T-helper 17 cell (primary cell): ENCODE measurements at regions not wholly inside any gene's neighbourhood (a gene's known extent, or its start where the extent isn't known, plus 50 kb on each side); places are given as distances from the start of the nearest gene placed in this dataset.
"Not testable (repeated sequence)": the region's sequence is repeated elsewhere in the genome, so short reads cannot be mapped to it uniquely, and the experiment has no call there.

Experiments
- ATAC-seq: fragments of 150-1000 bp; cut with Tn5 transposase; 2 replicates; pipeline ENCODE4 v1.10.0; 2021; ENCODE audit warnings: mild to moderate bottlenecking, moderate library complexity
- DNase-seq, 3 donors: peaks; one replicate each; pipeline versions ENCODE4 v3.0.0 to v3.0.0-alpha.2; 2020 to 2021
- H3K9me3 ChIP-seq: one replicate; pipeline ENCODE4 v1.7.0; 2013; ENCODE audit warnings: low read length, mild to moderate bottlenecking; ENCODE audit not compliant: control insufficient read depth, poor library complexity, severe bottlenecking
- H3K27ac Mint-ChIP-seq: one replicate; pipeline ENCODE4 v1.8.0; 2022; ENCODE audit warnings: mild to moderate bottlenecking, moderate library complexity, mixed read lengths
- H3K27me3 Mint-ChIP-seq: one replicate; pipeline ENCODE4 v1.8.0; 2022; ENCODE audit warnings: mixed read lengths
- H3K36me3 Mint-ChIP-seq: one replicate; pipeline ENCODE4 v1.8.0; 2022; ENCODE audit warnings: low read depth, mixed read lengths
- H3K4me1 Mint-ChIP-seq: one replicate; pipeline ENCODE4 v1.8.0; 2022; ENCODE audit warnings: mild to moderate bottlenecking, mixed read lengths
- H3K4me3 Mint-ChIP-seq: one replicate; pipeline ENCODE4 v1.8.0; 2022; ENCODE audit warnings: mild to moderate bottlenecking, moderate library complexity, mixed read lengths

DNA sequence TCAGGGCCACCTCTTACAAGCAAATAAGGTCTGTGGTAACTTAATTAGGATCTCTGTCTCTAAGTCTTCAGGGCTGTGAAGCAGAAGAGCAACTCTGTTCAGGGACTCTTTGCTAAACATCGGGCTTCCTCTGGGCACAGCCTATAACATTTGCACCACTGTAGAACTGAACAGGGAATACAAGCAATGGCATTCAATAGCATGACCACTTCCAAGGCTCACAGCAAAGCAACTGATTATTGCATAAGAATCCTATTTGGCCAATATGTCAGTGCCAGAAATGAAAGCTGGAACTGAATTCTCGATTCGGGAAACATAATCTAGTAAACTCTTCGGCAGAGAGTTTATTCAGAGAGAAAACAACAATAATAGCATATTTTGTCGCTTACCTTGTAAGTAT is 92.2 kb upstream of the AMZ2 start:
- Mint-ChIP-seq H3K36me3 (no peaks in the 10 kb centered on the region), H3K27me3 (no peaks in the 10 kb centered on the region), H3K4me3 (no peak overlapping the region), H3K27ac (no peak overlapping the region), H3K4me1 (peaks cover 3% of the 10 kb centered on the region)
- H3K9me3 ChIP-seq: no peaks in the 10 kb centered on the region
- ATAC-seq (no peak), DNase-seq (no peak)

DNA sequence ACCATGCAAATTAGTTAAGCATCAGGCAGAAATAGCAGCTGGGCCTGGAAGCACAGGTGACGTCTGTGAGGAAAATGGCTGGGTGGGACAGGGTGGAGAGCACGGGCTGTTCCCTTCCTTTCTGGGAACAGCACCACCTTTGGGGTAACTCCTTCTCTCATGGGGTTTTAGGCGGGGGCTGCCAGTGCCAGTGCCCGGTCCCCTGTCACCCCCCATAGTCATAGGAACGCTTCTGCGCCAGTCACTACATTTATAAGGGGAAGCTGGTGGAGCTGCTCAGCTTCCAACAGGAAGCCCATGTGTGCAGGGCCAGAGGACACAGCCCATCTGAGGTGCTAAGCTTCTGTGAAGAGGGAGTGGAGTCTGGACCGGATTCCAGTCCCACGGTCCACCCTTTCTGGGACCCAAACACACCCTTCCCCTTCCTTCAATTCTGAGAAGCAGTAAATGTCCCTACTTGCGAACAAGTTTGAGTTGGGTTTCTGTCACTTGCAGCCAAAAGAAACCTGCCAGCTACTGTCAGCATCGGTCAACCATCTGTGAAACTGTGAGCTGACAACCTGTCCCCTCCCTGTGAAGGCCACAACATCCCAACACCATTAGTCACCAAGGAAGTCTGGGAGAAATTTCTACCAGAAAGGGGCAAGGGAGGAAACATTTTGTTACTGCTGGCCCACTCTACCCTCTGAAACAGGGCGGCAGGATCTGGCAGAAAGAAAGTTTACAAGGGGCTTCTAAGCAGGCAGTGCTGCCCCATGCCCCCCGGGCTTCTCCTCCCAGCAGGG is 86.0 kb upstream of the AMZ2 start:
- no peaks in the 10 kb centered on the region for H3K9me3 ChIP-seq
- Mint-ChIP-seq H3K4me3 (no peak overlapping the region), H3K27me3 (no peaks in the 10 kb centered on the region), H3K4me1 (peaks cover 5% of the 10 kb centered on the region), H3K27ac (no peak overlapping the region), H3K36me3 (no peaks in the 10 kb centered on the region)
- no peak for ATAC-seq
- no peak for DNase-seq

DNA sequence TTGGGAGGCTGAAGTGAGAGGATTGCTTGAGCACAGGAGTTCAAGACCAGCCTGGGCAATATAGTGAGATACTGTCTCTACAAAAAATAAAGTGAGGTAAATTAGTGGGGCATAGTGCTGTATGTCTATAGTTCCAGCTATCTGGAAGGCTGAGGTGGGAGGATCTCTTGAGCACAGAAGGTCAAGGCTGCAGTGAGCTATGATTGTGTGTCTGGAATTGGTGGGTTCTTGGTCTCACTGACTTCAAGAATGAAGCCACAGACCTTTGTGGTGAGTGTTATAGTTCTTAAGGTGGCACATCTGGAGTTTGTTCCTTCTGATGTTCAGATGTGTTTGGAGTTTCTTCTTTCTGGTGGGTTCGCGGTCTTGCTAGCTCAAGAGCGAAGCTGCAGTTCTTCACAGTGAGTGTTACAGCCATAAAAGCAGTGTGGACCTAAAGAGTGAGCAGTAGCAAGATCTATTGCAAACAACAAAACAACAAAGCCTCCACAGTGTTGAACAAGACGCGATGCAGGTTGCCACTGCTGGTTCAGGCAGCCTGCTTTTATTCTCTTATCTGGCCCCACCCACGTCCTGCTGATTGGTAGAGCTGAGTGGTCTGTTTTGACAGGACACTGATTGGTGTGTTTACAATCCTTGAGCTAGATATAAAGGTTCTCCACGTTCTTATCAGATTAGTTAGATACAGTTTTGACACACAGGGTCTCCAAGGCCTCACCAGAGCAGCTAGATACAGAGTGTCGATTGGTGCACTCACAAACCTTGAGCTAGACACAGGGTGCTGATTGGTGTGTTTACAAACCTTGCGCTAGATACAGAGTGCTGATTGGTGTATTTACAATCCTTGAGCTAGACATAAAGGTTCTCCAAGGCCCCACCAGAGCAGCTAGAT is 79.3 kb upstream of the AMZ2 start:
- H3K27me3 Mint-ChIP-seq, H3K4me3 Mint-ChIP-seq, H3K27ac Mint-ChIP-seq, DNase-seq, H3K36me3 Mint-ChIP-seq, ATAC-seq, H3K9me3 ChIP-seq, H3K4me1 Mint-ChIP-seq: not testable (repeated sequence)

DNA sequence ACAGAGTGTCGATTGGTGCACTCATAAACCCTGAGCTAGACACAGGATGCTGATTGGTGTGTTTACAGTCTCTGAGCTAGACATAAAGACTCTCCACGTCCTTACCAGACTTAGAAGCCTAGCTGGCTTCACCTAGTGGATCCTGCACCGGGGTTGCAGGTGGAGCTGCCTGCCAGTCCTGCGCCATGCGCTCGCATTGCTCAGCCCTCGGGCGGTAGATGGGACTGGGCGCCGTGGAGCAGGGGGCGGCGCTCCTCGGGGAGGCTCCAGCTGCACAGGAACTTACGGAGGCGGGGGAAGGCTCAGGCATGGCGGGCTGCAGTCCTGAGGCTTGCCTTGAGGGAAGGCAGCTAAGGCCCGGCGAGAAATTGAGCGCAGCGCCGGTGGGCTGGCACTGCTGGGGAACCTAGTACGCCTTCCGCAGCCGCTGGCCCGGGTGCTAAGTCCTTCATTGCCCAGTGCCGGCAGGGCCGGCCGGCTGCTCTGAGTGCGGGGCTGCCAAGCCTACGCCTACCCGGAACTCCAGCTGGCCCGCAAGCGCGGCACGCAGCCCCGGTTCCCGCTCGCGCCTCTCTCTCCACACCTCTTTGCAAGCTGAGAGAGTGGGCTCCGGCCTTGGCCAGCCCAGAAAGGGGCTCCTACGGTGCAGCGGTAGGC is 78.5 kb upstream of the AMZ2 start:
- not testable (repeated sequence) for DNase-seq, H3K9me3 ChIP-seq, H3K27me3 Mint-ChIP-seq, ATAC-seq, H3K4me1 Mint-ChIP-seq, H3K27ac Mint-ChIP-seq, H3K36me3 Mint-ChIP-seq
- peak overlapping the region; percentile 41 for H3K4me3 Mint-ChIP-seq

DNA sequence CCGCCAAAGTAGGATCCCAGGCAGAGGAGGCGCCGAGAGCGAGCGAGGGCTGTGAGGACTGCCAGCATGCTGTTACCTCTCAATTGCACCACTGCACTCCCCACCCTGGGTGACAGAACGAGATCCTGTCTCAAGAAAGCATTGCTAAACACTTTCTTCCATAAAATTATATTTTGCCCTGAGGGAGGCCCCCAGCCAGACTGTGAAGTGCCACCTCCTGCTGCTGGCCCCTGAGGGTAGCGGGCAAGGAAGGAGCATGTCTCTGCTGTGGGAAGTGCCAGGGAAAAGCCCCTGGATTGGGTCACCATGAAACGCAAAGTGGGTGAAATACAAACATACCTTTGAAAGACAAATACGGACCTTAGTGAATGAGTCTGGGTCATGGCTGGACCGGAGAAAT is 78.0 kb upstream of the AMZ2 start:
- Mint-ChIP-seq H3K4me3 (no peak overlapping the region), H3K27ac (no peak overlapping the region)

DNA sequence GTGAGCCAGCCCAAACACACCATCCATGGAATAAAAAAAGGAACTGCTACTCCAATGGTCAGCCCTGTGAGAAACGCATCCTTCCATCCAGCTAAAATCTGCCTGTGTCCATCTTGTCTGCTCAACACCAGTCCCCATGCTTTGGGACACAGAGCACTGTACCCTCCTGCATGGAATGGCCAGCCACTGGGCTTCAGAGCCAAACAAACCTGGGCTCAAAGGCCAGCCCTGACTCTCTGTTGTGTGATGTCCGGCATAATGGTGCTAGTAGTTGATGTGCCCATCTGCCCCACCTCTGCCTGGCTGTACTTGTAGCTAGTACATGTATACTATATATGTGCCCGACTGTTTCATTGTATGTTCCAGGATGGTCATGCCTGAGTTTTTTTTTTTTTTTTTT is 77.6 kb upstream of the AMZ2 start:
- H3K27ac Mint-ChIP-seq: no peak overlapping the region
- DNase-seq (no peak), ATAC-seq (no peak)
- H3K4me1 Mint-ChIP-seq: peaks cover 5% of the 10 kb centered on the region
- H3K9me3 ChIP-seq: no peaks in the 10 kb centered on the region
- H3K36me3 Mint-ChIP-seq: no peaks in the 10 kb centered on the region
- no peaks in the 10 kb centered on the region for H3K27me3 Mint-ChIP-seq
- no peak overlapping the region for H3K4me3 Mint-ChIP-seq

More for the DNA sequence above, 78.0 kb upstream of the AMZ2 start:
- H3K4me1 Mint-ChIP-seq: peaks cover 7% of the 10 kb centered on the region
- ATAC-seq (no peak), DNase-seq (no peak)
- no peaks in the 10 kb centered on the region for H3K9me3 ChIP-seq
- no peaks in the 10 kb centered on the region for H3K27me3 Mint-ChIP-seq
- H3K36me3 Mint-ChIP-seq: no peaks in the 10 kb centered on the region

DNA sequence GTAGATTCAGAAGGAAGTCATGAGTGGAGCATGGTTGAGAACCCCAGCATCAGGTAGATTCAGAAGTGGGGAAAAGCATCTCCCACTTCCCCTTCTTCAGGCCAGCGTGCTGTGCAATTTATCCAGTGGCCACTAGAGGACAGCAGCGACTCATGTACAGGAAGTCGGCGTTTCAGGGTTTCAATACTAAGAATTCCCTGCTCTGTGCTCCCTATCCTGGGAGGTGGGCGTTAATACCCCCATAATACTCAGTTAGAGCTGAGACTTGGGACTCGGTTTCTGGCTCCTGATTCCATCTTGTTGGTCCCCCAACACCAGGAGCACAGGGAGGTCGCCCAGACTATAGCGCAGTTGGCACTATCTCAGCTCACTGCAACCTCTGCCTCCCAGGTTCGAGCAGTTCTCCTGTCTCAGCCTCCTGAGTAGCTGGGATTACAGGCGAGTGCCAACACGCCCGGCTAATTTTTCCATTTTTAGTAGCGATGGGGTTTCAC is 75.3 kb upstream of the AMZ2 start:
- H3K27me3 Mint-ChIP-seq: no peaks in the 10 kb centered on the region
- peaks cover 8% of the 10 kb centered on the region for H3K4me1 Mint-ChIP-seq
- no peaks in the 10 kb centered on the region for H3K36me3 Mint-ChIP-seq
- H3K4me3 Mint-ChIP-seq: no peak overlapping the region
- ATAC-seq (peak; percentile 90), DNase-seq (peak; percentile 51 to 67 (median 65))
- H3K27ac Mint-ChIP-seq: no peak overlapping the region
- H3K9me3 ChIP-seq: no peaks in the 10 kb centered on the region

DNA sequence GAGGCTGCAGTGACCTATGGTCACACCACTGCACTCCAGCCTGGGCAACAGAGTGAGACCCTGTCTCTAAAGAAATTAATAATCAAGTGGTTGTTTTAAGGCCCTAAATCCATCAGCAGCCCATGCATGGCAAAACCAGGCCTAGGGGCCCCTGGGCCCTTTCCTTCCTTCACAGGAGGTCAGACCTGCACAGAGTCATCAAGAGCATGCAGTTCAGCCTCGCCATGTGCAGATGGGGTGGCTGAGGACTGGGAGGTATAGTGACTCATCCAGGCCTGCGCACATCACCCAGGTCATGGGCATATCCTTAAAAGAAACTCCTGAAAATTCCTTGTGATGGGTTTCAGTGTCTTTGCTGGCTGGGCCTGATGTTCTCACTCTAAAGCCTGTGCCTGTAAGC is 72.4 kb upstream of the AMZ2 start:
- Mint-ChIP-seq H3K27me3 (no peaks in the 10 kb centered on the region), H3K4me3 (no peak overlapping the region), H3K36me3 (no peaks in the 10 kb centered on the region), H3K27ac (no peak overlapping the region), H3K4me1 (peaks cover 3% of the 10 kb centered on the region)
- no peaks in the 10 kb centered on the region for H3K9me3 ChIP-seq
- ATAC-seq (no peak), DNase-seq (no peak)

DNA sequence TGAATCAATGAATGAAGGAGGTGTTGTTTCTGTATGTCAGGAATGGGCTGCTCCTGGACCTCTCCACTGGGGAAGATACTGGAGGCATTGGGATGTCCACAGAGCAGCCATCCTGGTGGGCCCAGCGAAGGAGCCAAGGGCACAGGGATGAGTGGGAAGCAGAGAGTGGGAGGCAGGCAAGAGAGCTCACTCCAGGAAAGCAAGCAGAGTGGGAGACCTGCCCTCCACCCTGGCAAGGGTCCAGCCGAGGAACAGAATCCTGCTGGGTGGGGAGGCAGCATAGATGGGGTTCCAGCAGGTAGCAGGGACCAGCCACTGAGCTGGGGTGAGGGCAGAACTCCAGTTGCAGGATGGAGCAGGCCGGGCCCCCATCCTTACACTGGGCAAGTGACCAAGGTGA is 71.9 kb upstream of the AMZ2 start:
- peaks cover 2% of the 10 kb centered on the region for H3K36me3 Mint-ChIP-seq
- no peak overlapping the region for H3K27ac Mint-ChIP-seq
- H3K9me3 ChIP-seq: no peaks in the 10 kb centered on the region
- no peak overlapping the region for H3K4me3 Mint-ChIP-seq
- ATAC-seq (no peak), DNase-seq (no peak)
- H3K27me3 Mint-ChIP-seq: no peaks in the 10 kb centered on the region
- peaks cover 7% of the 10 kb centered on the region for H3K4me1 Mint-ChIP-seq

DNA sequence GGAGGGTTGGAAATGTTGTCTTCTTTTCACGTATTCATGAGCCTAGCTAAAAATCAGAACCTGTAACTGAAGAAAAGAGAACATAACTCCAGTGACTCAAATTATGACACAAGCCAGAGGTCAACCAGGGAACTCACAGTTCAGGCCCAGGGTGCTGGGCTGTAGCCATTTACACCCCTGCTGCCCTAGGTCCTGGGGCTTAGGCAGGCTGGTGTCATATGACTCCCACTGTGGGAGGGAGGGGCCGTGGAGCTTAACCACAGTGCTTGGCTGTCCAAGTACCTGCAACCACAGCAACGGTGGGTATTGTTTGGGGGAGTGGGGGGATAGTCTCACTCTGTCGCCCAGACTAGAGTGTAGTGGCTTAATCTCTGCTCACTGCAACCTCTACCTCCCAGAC is 71.1 kb upstream of the AMZ2 start:
- ATAC-seq (no peak), DNase-seq (no peak)
- H3K9me3 ChIP-seq: no peaks in the 10 kb centered on the region
- H3K27me3 Mint-ChIP-seq: no peaks in the 10 kb centered on the region
- peaks cover 2% of the 10 kb centered on the region for H3K36me3 Mint-ChIP-seq
- peaks cover 7% of the 10 kb centered on the region for H3K4me1 Mint-ChIP-seq
- H3K27ac Mint-ChIP-seq: no peak overlapping the region
- H3K4me3 Mint-ChIP-seq: no peak overlapping the region

DNA sequence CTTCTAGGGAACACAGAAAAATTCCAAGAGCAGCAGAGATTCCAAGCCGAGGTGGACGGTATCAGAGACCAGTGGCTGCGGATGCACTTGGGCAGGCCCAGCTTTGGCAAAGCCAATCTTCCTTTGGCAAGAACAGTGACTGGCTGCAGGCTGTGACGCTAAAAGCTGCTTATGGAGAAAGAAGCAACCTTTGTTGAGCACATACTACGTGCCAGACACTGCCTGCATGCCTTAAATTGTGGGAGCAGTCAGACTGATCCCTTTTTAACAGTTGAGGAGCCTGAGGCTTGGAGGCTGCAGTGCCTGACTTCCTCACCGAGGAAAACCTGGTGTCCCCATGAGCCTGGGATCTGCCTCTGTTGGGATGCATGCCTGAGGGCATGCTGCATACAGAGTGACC is 69.0 kb upstream of the AMZ2 start:
- Mint-ChIP-seq H3K27ac (no peak overlapping the region), H3K36me3 (peaks cover 2% of the 10 kb centered on the region), H3K4me1 (peaks cover 12% of the 10 kb centered on the region), H3K27me3 (no peaks in the 10 kb centered on the region), H3K4me3 (no peak overlapping the region)
- DNase-seq: no peak
- H3K9me3 ChIP-seq: no peaks in the 10 kb centered on the region
- no peak for ATAC-seq

DNA sequence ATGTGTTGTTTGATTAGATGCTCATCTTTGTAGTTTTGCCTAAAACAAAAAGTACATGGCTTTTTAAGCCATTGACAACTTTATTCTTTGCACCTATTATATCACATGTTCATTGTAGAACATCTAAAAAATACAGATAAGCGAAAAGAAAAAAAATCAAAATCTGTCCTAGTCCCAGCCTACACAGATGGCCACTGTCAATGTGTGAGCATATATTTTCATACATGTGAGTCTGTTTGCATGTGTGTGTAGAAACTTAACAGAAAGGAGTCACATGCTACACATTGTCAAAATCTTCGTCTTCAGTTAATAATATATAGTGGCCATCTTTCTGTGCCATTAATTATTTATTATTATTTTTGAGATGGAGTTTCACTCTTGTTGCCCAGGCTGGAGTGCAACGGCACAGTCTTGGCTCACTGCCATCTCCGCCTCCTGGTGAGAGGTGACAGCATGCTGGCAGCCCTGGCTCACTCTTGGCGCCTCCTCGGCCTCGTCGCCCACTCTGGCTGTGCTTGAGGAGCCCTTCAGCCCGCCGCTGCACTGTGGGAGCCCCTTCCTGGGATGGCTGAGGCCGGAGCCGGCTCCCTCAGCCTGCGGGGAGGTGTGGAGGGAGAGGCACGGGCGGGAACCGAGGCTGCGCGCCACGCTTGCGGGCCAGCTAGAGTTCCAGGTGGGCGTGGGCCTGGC is 68.5 kb upstream of the AMZ2 start:
- peaks cover 16% of the 10 kb centered on the region for H3K4me1 Mint-ChIP-seq
- no peak overlapping the region for H3K4me3 Mint-ChIP-seq
- ATAC-seq (no peak), DNase-seq (no peak)
- no peak overlapping the region for H3K27ac Mint-ChIP-seq
- peaks cover 2% of the 10 kb centered on the region for H3K36me3 Mint-ChIP-seq
- no peaks in the 10 kb centered on the region for H3K27me3 Mint-ChIP-seq
- no peaks in the 10 kb centered on the region for H3K9me3 ChIP-seq

DNA sequence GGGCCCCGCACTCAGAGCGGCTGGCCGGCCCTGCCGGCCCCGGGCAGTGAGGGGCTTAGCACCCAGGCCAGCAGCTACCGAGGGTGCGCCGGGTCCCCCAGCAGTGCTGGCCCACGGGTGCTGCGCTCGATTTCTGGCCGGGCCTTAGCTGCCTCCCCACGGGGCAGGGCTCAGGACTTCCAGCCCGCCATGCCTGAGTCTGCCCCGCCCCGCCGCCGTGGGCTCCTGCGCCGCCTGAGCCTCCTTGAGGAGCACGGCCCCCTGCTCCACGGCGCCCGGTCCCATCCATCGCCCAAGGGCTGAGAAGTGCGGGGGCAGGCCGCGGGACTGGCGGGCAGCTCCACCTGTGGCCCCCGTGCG is 67.9 kb upstream of the AMZ2 start:
- H3K27me3 Mint-ChIP-seq: no peaks in the 10 kb centered on the region
- ATAC-seq (no peak), DNase-seq (no peak)
- no peaks in the 10 kb centered on the region for H3K9me3 ChIP-seq
- peaks cover 21% of the 10 kb centered on the region for H3K4me1 Mint-ChIP-seq
- no peak overlapping the region for H3K27ac Mint-ChIP-seq
- H3K36me3 Mint-ChIP-seq: peaks cover 2% of the 10 kb centered on the region
- no peak overlapping the region for H3K4me3 Mint-ChIP-seq
